OCI-LY7 (cell line): ENCODE measurements at regions not wholly inside any gene's neighbourhood (a gene's known extent, or its start where the extent isn't known, plus 50 kb on each side); places are given as distances from the start of the nearest gene placed in this dataset.

Source experiments
- EZH2phosphoT487 ChIP-seq: fragments of 200-600 bp; sonication (generic); IDR thresholded peaks from 2 replicates; pipeline ENCODE4 v1.6.1; 2018; ENCODE audit warnings: low read depth, borderline replicate concordance, mild to moderate bottlenecking, mixed run types, antibody characterized with exemption, low read length, moderate library complexity, mixed read lengths
- TF ChIP-seq, protein P1 (sequence below): fragments of 200-600 bp; sonication (generic); conservative IDR thresholded peaks from 2 replicates; pipeline ENCODE4 v1.5.1; 2014; ENCODE audit warnings: mild to moderate bottlenecking, antibody characterized with exemption, low read length, moderate library complexity, mixed read lengths

DNA sequence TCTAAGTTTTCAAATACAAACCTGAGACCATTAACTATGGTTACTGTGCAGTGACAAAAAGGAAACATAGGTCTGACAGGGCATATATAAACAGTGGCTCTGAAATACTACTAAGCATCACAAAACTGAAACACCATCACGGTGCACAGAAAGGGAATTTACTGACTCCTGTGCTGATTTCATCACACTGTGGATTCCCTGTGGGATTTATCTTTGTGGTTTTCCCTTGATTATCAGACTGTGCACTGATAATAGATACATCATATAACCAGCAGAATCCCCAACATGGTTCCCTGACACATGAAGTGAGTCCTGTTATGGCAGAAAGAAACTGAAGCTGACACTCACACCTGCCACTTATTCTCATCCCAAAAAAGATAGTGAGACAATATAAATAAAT lies 676.3 kb upstream of the KCND2 start:
- TF ChIP-seq, protein P1, sequence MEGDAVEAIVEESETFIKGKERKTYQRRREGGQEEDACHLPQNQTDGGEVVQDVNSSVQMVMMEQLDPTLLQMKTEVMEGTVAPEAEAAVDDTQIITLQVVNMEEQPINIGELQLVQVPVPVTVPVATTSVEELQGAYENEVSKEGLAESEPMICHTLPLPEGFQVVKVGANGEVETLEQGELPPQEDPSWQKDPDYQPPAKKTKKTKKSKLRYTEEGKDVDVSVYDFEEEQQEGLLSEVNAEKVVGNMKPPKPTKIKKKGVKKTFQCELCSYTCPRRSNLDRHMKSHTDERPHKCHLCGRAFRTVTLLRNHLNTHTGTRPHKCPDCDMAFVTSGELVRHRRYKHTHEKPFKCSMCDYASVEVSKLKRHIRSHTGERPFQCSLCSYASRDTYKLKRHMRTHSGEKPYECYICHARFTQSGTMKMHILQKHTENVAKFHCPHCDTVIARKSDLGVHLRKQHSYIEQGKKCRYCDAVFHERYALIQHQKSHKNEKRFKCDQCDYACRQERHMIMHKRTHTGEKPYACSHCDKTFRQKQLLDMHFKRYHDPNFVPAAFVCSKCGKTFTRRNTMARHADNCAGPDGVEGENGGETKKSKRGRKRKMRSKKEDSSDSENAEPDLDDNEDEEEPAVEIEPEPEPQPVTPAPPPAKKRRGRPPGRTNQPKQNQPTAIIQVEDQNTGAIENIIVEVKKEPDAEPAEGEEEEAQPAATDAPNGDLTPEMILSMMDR: no peak
- TF ChIP-seq EZH2phosphoT487: no peak
